ENCODE measurements at regions not wholly inside any gene's neighbourhood (a gene's known extent, or its start where the extent isn't known, plus 50 kb on each side); places are given as distances from the start of the nearest gene placed in this dataset.
A peak's percentile ranks its signal among the peaks of the same experiment; 100 is the strongest.

DNA sequence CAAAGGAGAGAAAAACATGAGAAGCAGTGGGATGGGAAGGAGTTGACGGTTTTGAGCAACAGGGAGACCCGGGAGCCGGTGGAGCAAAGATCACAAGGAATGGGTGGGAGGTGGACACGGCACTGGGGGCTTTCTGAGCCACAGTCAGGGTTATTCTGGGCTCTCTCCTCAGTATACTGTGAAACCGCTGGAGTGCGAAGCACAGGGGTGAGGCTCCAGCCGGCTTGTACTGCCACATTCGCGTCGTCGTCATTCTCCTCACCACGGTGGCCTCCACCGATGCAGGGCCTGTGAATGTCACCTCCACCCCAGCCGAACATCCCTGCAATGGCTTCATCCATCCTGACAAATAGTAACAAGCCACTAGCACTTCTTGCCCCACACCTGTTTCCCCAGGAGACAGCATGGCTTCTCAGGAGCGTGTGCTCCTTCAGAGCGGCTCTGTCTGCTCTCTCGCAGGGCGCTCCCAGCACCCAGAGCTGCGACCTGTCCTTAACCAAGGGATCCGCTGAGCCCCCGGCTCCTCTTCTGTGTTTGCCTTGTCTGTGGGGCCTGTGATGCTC is 1165.3 kb downstream of the TBC1D22A start:
- Mint-ChIP-seq H3K4me1 (no peaks in the 10 kb centered on the region), H3K27ac (no peak overlapping the region), H3K36me3 (no peaks in the 10 kb centered on the region), H3K27me3 (peaks cover 9% of the 10 kb centered on the region), H3K9me3 (peaks cover 0 to 7% (median 0%) of the 10 kb centered on the region in 7 donors), H3K4me3 (no peak overlapping the region)
- Histone ChIP-seq H3K9me3 (ENCODE audit: control insufficient read depth in 2 of 2, low read length in 2 of 2) (no peaks in the 10 kb centered on the region), H3K36me3 (ENCODE audit: control insufficient read depth, insufficient read depth, low read length) (no peaks in the 10 kb centered on the region), H3K27me3 (ENCODE audit: control insufficient read depth, insufficient read depth, low read length) (no peaks in the 10 kb centered on the region), H3K4me3 (ENCODE audit: low read depth, low read length) (no peak overlapping the region), H3K4me1 (ENCODE audit: control insufficient read depth, insufficient read depth, low read length, poor library complexity, severe bottlenecking) (no peaks in the 10 kb centered on the region), H3K27ac (ENCODE audit: insufficient read depth, low read length, poor library complexity, severe bottlenecking) (no peak overlapping the region)
- no peak for DNase-seq
- no peak for ATAC-seq (ENCODE audit: low read depth in 2 of 2)

DNA sequence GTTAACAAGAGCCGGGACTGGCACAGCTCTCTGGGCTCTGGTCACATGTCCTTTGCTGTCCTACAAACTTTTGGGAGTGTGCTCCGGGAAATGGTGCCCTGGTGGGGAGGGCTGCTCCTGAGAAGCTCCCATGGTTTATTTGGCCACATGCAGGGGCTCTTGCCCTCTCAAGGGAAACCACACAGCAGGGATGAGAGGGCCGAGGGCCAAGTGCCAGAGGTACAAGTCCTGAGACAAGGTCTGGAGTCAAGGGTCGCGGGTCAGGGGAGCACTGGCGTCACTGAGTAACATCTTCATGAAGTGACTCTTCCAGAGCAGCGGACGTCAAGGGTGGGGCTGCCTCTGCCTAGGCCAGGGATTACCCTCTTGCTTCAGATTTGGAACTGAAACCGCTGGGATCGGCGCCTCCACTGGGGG is 1160.6 kb downstream of the TBC1D22A start:
- no peak for DNase-seq
- Mint-ChIP-seq H3K4me3 (no peak overlapping the region), H3K27me3 (no peaks in the 10 kb centered on the region), H3K27ac (no peak overlapping the region), H3K4me1 (no peaks in the 10 kb centered on the region), H3K36me3 (no peaks in the 10 kb centered on the region), H3K9me3 (peaks cover 0 to 1% (median 0%) of the 10 kb centered on the region in 7 donors)
- Histone ChIP-seq H3K4me3 (ENCODE audit: low read depth, low read length) (no peak overlapping the region), H3K9me3 (ENCODE audit: control insufficient read depth in 2 of 2, low read length in 2 of 2) (no peaks in the 10 kb centered on the region), H3K4me1 (ENCODE audit: control insufficient read depth, insufficient read depth, low read length, poor library complexity, severe bottlenecking) (no peaks in the 10 kb centered on the region), H3K27me3 (ENCODE audit: control insufficient read depth, insufficient read depth, low read length) (no peaks in the 10 kb centered on the region), H3K27ac (ENCODE audit: insufficient read depth, low read length, poor library complexity, severe bottlenecking) (no peak overlapping the region), H3K36me3 (ENCODE audit: control insufficient read depth, insufficient read depth, low read length) (no peaks in the 10 kb centered on the region)
- no peak for ATAC-seq (ENCODE audit: low read depth in 2 of 2)

DNA sequence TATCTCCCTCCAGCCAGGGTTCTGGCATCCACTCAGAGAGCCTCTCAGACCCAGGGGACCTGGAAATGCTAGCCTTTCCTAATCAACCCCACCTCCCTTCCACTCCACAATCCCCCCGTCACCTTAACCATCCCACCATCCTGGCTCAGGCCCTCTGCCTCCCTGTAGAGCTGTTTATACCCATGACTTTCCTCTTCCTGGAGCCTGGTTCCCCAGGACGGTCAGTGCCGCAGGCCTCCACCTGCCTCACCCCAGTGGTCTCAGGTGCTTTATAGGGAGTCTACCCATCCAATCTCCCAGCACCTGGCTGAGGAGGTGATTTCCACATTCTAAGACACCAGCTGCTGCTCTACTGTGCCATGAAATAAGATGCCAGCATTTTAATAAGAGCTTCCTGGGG is 1159.5 kb downstream of the TBC1D22A start:
- H3K27ac ChIP-seq (ENCODE audit: insufficient read depth, low read length, poor library complexity, severe bottlenecking), result no peak overlapping the region
- no peak for ATAC-seq (ENCODE audit: low read depth in 2 of 2)
- H3K27me3 Mint-ChIP-seq, result no peaks in the 10 kb centered on the region
- H3K36me3 ChIP-seq (ENCODE audit: control insufficient read depth, insufficient read depth, low read length), result no peaks in the 10 kb centered on the region
- no peaks in the 10 kb centered on the region for H3K4me1 Mint-ChIP-seq
- no peak overlapping the region for H3K4me3 ChIP-seq (ENCODE audit: low read depth, low read length)
- H3K36me3 Mint-ChIP-seq, result no peaks in the 10 kb centered on the region
- H3K4me3 Mint-ChIP-seq, result no peak overlapping the region
- no peaks in the 10 kb centered on the region for H3K9me3 ChIP-seq (ENCODE audit: control insufficient read depth in 2 of 2, low read length in 2 of 2)
- H3K27ac Mint-ChIP-seq, result no peak overlapping the region
- H3K27me3 ChIP-seq (ENCODE audit: control insufficient read depth, insufficient read depth, low read length), result no peaks in the 10 kb centered on the region
- peaks cover 0 to 1% (median 0%) of the 10 kb centered on the region in 7 donors for H3K9me3 Mint-ChIP-seq
- no peaks in the 10 kb centered on the region for H3K4me1 ChIP-seq (ENCODE audit: control insufficient read depth, insufficient read depth, low read length, poor library complexity, severe bottlenecking)
- no peak for DNase-seq

DNA sequence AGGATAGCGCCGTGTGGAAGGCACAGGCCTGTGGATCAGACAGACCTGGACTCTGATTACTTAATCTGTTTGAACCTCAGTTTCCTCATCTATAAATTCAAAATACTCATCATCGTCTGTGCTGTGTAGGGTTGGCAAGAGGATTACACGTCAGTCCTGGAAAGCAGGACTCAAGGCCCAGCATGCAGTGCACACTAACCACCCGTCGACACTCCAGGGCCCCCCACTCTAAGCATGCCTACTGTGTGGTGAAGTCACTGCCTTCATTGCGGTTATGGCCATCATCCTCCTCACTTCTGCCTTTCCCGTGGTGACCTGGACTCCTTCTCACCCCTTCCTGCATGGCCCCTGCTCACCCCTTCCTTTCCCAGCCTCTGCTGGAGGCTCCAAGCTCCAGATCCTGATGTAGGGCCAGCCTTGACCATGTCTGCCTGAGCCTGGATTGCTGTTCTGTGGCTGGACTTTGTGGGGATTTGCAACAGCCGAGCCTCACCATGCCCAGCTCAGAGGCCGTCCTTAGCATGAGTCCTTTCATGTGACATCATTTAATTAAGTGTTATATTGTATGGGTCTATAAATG is 1158.0 kb downstream of the TBC1D22A start:
- no peaks in the 10 kb centered on the region for H3K27me3 Mint-ChIP-seq
- H3K27ac Mint-ChIP-seq, result no peak overlapping the region
- H3K36me3 ChIP-seq (ENCODE audit: control insufficient read depth, insufficient read depth, low read length), result no peaks in the 10 kb centered on the region
- H3K4me3 ChIP-seq (ENCODE audit: low read depth, low read length), result no peak overlapping the region
- H3K9me3 Mint-ChIP-seq, result no peaks in the 10 kb centered on the region
- DNase-seq, result no peak
- no peaks in the 10 kb centered on the region for H3K4me1 ChIP-seq (ENCODE audit: control insufficient read depth, insufficient read depth, low read length, poor library complexity, severe bottlenecking)
- no peak overlapping the region for H3K27ac ChIP-seq (ENCODE audit: insufficient read depth, low read length, poor library complexity, severe bottlenecking)
- no peaks in the 10 kb centered on the region for H3K4me1 Mint-ChIP-seq
- H3K36me3 Mint-ChIP-seq, result no peaks in the 10 kb centered on the region
- H3K9me3 ChIP-seq (ENCODE audit: control insufficient read depth in 2 of 2, low read length in 2 of 2), result no peaks in the 10 kb centered on the region
- H3K27me3 ChIP-seq (ENCODE audit: control insufficient read depth, insufficient read depth, low read length), result no peaks in the 10 kb centered on the region
- H3K4me3 Mint-ChIP-seq, result peak overlapping the region in 1 of 4 donors; percentile 2
- no peak for ATAC-seq (ENCODE audit: low read depth in 2 of 2)

DNA sequence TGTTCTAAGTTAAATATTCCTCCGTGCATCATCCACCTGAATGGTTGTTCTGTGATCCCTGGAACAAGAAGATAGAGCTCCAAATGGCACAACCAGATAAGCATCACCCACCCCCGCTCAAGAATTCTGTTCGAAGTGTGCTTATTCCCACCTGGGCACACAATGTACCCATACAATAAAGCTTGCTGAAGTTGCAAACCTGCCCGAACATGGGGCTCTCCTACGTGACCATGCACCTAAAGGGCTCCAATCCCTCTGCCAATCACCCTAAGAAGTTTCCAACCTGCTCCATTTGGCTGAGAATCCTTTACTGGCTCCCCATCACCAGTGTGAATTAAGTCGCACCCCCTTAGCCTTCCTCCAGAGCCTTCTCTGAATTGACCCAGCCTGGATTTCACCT is 1157.4 kb downstream of the TBC1D22A start:
- H3K36me3 Mint-ChIP-seq, result no peaks in the 10 kb centered on the region
- H3K9me3 Mint-ChIP-seq, result no peaks in the 10 kb centered on the region
- H3K27ac ChIP-seq (ENCODE audit: insufficient read depth, low read length, poor library complexity, severe bottlenecking), result no peak overlapping the region

DNA sequence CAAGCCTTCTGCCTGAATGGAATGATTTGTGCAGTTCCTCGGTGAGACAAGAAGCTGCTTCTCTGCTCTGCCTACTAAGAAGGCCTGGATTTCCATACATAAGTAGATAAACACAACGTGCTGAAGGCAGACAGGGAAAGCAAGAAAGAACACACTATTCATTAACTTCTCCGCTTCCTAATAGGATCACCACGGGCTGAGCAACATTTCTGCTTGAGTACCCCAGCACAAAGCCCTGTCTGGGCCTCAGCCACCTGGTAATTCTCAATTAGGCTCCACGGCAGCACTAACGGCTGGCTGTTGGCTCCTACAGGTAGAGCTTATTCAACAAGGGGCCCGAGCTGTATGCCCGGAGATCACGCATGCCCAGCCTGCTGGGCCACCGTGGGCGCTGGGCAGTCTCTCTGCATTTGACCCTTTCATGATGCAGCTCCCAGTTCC is 1156.6 kb downstream of the TBC1D22A start:
- Mint-ChIP-seq H3K36me3 (no peaks in the 10 kb centered on the region), H3K9me3 (no peaks in the 10 kb centered on the region), H3K4me3 (no peak overlapping the region), H3K27ac (peak overlapping the region in 1 of 3 donors; percentile 38), H3K27me3 (no peaks in the 10 kb centered on the region), H3K4me1 (no peaks in the 10 kb centered on the region)
- H3K9me3 ChIP-seq (ENCODE audit: control insufficient read depth in 2 of 2, low read length in 2 of 2), result no peaks in the 10 kb centered on the region
- H3K27ac ChIP-seq (ENCODE audit: insufficient read depth, low read length, poor library complexity, severe bottlenecking), result no peak overlapping the region
- ATAC-seq (ENCODE audit: low read depth in 2 of 2) (no peak), DNase-seq (no peak)
- H3K27me3 ChIP-seq (ENCODE audit: control insufficient read depth, insufficient read depth, low read length), result no peaks in the 10 kb centered on the region
- no peaks in the 10 kb centered on the region for H3K4me1 ChIP-seq (ENCODE audit: control insufficient read depth, insufficient read depth, low read length, poor library complexity, severe bottlenecking)
- no peak overlapping the region for H3K4me3 ChIP-seq (ENCODE audit: low read depth, low read length)
- H3K36me3 ChIP-seq (ENCODE audit: control insufficient read depth, insufficient read depth, low read length), result no peaks in the 10 kb centered on the region

More for the DNA sequence above, 1157.4 kb downstream of the TBC1D22A start:
- Histone ChIP-seq H3K9me3 (ENCODE audit: control insufficient read depth in 2 of 2, low read length in 2 of 2) (no peaks in the 10 kb centered on the region), H3K36me3 (ENCODE audit: control insufficient read depth, insufficient read depth, low read length) (no peaks in the 10 kb centered on the region), H3K4me3 (ENCODE audit: low read depth, low read length) (no peak overlapping the region), H3K4me1 (ENCODE audit: control insufficient read depth, insufficient read depth, low read length, poor library complexity, severe bottlenecking) (no peaks in the 10 kb centered on the region), H3K27me3 (ENCODE audit: control insufficient read depth, insufficient read depth, low read length) (no peaks in the 10 kb centered on the region)
- DNase-seq (no peak), ATAC-seq (ENCODE audit: low read depth in 2 of 2) (no peak)
- Mint-ChIP-seq H3K4me1 (no peaks in the 10 kb centered on the region), H3K27ac (no peak overlapping the region), H3K4me3 (peak overlapping the region in 1 of 4 donors; percentile 2), H3K27me3 (no peaks in the 10 kb centered on the region)

DNA sequence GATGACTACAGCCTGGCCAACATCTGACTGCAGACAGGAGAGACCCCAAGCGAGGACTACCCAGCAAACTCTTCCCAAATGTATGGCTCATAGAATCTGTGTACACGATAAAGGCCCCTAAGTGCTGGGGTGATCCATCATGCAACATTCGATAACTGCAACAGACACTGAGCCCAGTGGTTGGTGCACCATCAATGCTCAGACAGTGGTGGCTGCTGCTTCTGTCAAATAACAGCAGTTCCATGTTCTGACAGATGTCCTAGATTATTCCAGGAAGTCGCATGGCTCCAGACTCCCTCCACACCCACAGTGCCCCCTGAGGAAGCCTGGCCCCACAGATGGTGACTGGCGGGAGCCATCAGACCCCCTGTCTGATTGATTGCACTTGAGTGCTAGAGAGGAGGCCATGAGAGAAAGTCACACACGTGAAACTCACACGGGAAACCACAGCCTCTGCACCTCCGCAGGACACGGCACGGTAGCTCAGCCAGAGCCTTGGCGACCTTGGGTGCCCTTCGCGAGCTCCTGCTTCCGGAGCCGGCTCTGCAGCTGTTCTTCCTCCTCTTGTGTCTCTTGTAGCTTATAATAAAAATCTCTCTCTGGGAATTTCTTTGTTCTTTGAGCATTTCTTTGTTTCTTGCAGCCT is 1155.9 kb downstream of the TBC1D22A start:
- Histone ChIP-seq H3K9me3 (ENCODE audit: control insufficient read depth in 2 of 2, low read length in 2 of 2) (no peaks in the 10 kb centered on the region), H3K36me3 (ENCODE audit: control insufficient read depth, insufficient read depth, low read length) (no peaks in the 10 kb centered on the region), H3K27me3 (ENCODE audit: control insufficient read depth, insufficient read depth, low read length) (no peaks in the 10 kb centered on the region), H3K4me3 (ENCODE audit: low read depth, low read length) (no peak overlapping the region), H3K4me1 (ENCODE audit: control insufficient read depth, insufficient read depth, low read length, poor library complexity, severe bottlenecking) (no peaks in the 10 kb centered on the region), H3K27ac (ENCODE audit: insufficient read depth, low read length, poor library complexity, severe bottlenecking) (no peak overlapping the region)
- Mint-ChIP-seq H3K4me3 (no peak overlapping the region), H3K9me3 (no peaks in the 10 kb centered on the region), H3K36me3 (no peaks in the 10 kb centered on the region), H3K27ac (no peak overlapping the region), H3K27me3 (no peaks in the 10 kb centered on the region), H3K4me1 (no peaks in the 10 kb centered on the region)
- peak in 1 of 2 donors; percentile 52 for ATAC-seq (ENCODE audit: low read depth in 2 of 2)
- peak in 1 of 3 donors; percentile 44 for DNase-seq
